ENCODE measurements at regions not wholly inside any gene's neighbourhood (a gene's known extent, or its start where the extent isn't known, plus 50 kb on each side); places are given as distances from the start of the nearest gene placed in this dataset.

DNA sequence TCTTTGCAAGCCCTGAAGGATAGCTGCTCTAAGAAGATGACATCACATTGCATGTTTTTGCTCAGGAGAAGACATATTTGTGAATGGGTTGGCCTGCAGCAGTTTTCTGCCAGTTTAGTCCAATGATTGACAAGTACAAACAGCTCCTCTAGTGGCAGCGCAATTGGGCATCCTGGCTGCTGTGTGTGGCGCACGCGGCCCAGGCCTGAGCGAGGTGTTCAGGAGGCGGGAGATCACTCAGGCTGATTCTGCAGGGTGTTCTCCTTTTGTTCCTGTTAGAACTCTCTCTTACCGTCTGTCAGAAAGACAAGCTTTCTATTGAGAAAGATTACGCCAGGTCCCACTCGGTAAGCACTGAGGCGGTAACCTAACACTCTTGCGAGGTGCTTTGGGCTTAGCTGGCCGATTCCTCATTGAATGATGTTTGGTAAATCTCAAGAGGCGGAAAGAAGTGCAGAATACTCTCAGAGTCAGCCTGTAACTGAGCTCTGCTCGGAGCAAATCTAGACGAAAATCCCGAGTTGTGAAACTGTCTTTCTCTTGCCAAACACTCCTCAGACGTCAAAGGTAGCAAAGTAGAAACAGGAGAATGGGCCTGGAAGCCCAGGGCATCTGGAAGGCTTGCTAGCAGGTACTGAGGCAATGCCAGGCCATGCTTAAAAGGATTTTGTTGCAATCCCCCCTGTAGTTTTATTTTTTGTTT is 219.2 kb upstream of the BMPER start:
- Histone ChIP-seq H3K27me3 (ENCODE audit: control insufficient read depth, insufficient read depth, low read length) (no peaks in the 10 kb centered on the region), H3K27ac (ENCODE audit: low read depth, low read length) (no peak overlapping the region), H3K4me3 (ENCODE audit: low read length) (no peak overlapping the region), H3K9ac (ENCODE audit: low read length) (no peak overlapping the region), H3K36me3 (ENCODE audit: control insufficient read depth, insufficient read depth, low read length) (no peaks in the 10 kb centered on the region), H3K4me1 (ENCODE audit: control insufficient read depth, insufficient read depth, low read length) (no peaks in the 10 kb centered on the region)

- no peak overlapping the region for H3K27ac ChIP-seq (ENCODE audit: low read depth, low read length)
- H3K4me3 ChIP-seq (ENCODE audit: low read length): no peak overlapping the region
- no peaks in the 10 kb centered on the region for H3K36me3 ChIP-seq (ENCODE audit: control insufficient read depth, insufficient read depth, low read length)
- H3K9ac ChIP-seq (ENCODE audit: low read length): no peak overlapping the region
- no peaks in the 10 kb centered on the region for H3K27me3 ChIP-seq (ENCODE audit: control insufficient read depth, insufficient read depth, low read length)
- no peaks in the 10 kb centered on the region for H3K4me1 ChIP-seq (ENCODE audit: control insufficient read depth, insufficient read depth, low read length)
Observed at GRCh38 chr7:33687625-33688024, 217.7 kb upstream of the BMPER start.

DNA sequence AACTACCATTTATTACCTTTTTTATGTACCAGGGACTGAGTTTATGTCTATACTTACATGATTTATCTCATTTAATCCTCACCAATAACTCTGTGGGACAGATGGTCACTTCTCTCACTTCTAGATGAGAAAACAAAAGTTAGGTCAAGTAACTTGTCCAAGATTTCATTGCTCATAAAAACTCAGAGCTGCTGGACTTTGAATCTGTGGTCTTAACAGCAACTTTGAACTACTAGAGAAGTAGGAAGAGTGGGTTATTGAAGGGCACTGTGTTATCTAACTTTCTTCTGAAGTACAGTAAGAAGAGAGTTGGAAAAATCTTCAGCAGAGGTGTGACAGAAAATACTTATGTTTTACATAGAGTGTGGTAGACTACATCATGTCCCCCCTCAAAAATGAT is 214.2 kb upstream of the BMPER start:
- no peaks in the 10 kb centered on the region for H3K27me3 ChIP-seq (ENCODE audit: control insufficient read depth, insufficient read depth, low read length)
- no peak overlapping the region for H3K4me3 ChIP-seq (ENCODE audit: low read length)
- H3K9ac ChIP-seq (ENCODE audit: low read length): no peak overlapping the region
- no peaks in the 10 kb centered on the region for H3K4me1 ChIP-seq (ENCODE audit: control insufficient read depth, insufficient read depth, low read length)
- H3K27ac ChIP-seq (ENCODE audit: low read depth, low read length): no peak overlapping the region
- no peaks in the 10 kb centered on the region for H3K36me3 ChIP-seq (ENCODE audit: control insufficient read depth, insufficient read depth, low read length)

DNA sequence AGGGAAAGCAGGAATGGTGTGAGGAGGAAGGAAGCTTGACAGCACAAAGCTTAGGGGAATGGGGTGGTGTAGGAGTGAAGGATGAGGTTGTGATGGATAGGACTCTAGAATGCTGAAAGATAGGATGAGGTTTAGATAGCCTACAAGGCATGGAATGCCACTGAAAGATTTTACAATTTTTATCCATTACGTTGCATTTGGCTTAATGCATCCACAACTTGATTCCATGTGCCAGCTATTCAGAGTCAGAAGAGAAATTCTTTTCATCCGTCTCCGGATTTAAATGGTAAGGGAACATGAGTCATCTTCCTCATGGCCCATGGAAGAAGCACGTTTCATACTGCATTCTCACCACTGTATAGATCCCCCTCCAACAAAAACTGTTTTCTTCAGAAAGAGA is 212.4 kb upstream of the BMPER start:
- H3K27ac ChIP-seq (ENCODE audit: low read depth, low read length): no peak overlapping the region
- no peaks in the 10 kb centered on the region for H3K36me3 ChIP-seq (ENCODE audit: control insufficient read depth, insufficient read depth, low read length)
- no peak overlapping the region for H3K9ac ChIP-seq (ENCODE audit: low read length)
- no peak overlapping the region for H3K4me3 ChIP-seq (ENCODE audit: low read length)
- no peaks in the 10 kb centered on the region for H3K4me1 ChIP-seq (ENCODE audit: control insufficient read depth, insufficient read depth, low read length)
- no peaks in the 10 kb centered on the region for H3K27me3 ChIP-seq (ENCODE audit: control insufficient read depth, insufficient read depth, low read length)

DNA sequence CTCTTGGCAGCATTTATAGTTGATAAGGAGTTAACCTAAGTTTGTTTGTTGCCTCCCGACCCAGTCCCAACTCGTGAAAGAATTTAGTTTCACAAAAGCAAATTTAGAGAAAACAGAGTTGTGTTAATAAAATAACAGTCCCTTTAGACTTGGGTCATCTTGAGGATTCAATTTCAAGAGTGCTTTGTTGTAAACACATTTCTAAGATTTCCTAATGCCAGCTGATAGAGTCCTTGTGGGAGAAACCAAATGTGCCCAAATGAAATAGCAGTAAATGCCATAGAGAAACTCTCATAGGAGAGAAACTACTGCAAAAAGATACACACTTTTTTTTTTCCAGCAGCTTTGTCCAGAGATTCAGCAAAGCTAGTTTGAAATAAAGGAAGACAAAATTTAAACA is 211.3 kb upstream of the BMPER start:
- Histone ChIP-seq H3K27ac (ENCODE audit: low read depth, low read length) (no peak overlapping the region), H3K4me1 (ENCODE audit: control insufficient read depth, insufficient read depth, low read length) (no peaks in the 10 kb centered on the region), H3K4me3 (ENCODE audit: low read length) (no peak overlapping the region), H3K27me3 (ENCODE audit: control insufficient read depth, insufficient read depth, low read length) (no peaks in the 10 kb centered on the region), H3K9ac (ENCODE audit: low read length) (no peak overlapping the region), H3K36me3 (ENCODE audit: control insufficient read depth, insufficient read depth, low read length) (no peaks in the 10 kb centered on the region)

GRCh38 chr7:33697616-33698015 is 207.7 kb upstream of the BMPER start:
- H3K36me3 ChIP-seq (ENCODE audit: control insufficient read depth, insufficient read depth, low read length): peaks cover 3% of the 10 kb centered on the region
- H3K9ac ChIP-seq (ENCODE audit: low read length): no peak overlapping the region
- no peak overlapping the region for H3K4me3 ChIP-seq (ENCODE audit: low read length)
- H3K4me1 ChIP-seq (ENCODE audit: control insufficient read depth, insufficient read depth, low read length): no peaks in the 10 kb centered on the region
- H3K27ac ChIP-seq (ENCODE audit: low read depth, low read length): no peak overlapping the region
- H3K27me3 ChIP-seq (ENCODE audit: control insufficient read depth, insufficient read depth, low read length): no peaks in the 10 kb centered on the region

DNA sequence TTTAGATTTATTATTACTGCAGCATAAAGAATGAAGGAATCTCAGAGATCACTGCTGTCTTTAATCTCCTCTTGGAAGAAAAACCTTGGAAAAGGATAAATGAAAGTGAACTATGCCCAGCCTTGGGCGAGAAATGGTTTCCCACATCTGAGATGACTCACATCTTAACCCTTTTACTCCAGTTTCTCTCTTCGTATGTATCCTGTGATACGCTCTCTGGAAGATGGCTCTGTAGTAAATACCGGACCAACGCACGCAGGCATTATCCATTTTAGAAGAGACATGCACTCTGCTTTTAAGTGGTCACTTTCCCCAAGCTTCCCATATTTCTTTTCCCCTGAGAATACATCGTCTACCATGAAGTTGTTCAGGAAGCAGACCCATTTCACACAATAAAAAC is 207.3 kb upstream of the BMPER start:
- H3K27me3 ChIP-seq (ENCODE audit: control insufficient read depth, insufficient read depth, low read length): no peaks in the 10 kb centered on the region
- no peak overlapping the region for H3K27ac ChIP-seq (ENCODE audit: low read depth, low read length)
- H3K9ac ChIP-seq (ENCODE audit: low read length): no peak overlapping the region
- H3K4me1 ChIP-seq (ENCODE audit: control insufficient read depth, insufficient read depth, low read length): no peaks in the 10 kb centered on the region
- H3K36me3 ChIP-seq (ENCODE audit: control insufficient read depth, insufficient read depth, low read length): peaks cover 3% of the 10 kb centered on the region
- H3K4me3 ChIP-seq (ENCODE audit: low read length): no peak overlapping the region

DNA sequence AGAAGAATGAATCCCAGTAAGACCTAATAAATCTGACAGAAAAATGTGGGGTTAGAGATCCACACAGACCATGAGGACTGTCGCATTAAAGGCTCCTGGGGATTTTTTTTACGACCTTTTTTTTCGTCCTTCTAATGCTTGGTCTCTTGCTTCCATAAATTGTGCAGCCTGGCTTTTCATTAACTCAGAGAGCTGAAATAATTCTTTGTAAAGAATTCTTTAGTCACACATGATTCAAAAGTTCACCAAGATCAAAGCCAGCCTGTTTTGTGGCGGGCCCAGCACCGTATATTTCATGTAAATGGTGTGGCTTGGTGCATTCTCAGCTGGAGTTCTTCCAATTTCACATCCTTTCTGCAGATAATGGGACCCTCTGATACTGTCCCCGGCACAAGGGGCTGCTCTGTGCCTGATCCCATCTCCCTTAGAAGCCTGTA is 206.6 kb upstream of the BMPER start:
- H3K4me3 ChIP-seq (ENCODE audit: low read length): no peak overlapping the region
- H3K27me3 ChIP-seq (ENCODE audit: control insufficient read depth, insufficient read depth, low read length): no peaks in the 10 kb centered on the region
- peaks cover 3% of the 10 kb centered on the region for H3K36me3 ChIP-seq (ENCODE audit: control insufficient read depth, insufficient read depth, low read length)
- no peak overlapping the region for H3K27ac ChIP-seq (ENCODE audit: low read depth, low read length)
- no peak overlapping the region for H3K9ac ChIP-seq (ENCODE audit: low read length)
- H3K4me1 ChIP-seq (ENCODE audit: control insufficient read depth, insufficient read depth, low read length): no peaks in the 10 kb centered on the region

DNA sequence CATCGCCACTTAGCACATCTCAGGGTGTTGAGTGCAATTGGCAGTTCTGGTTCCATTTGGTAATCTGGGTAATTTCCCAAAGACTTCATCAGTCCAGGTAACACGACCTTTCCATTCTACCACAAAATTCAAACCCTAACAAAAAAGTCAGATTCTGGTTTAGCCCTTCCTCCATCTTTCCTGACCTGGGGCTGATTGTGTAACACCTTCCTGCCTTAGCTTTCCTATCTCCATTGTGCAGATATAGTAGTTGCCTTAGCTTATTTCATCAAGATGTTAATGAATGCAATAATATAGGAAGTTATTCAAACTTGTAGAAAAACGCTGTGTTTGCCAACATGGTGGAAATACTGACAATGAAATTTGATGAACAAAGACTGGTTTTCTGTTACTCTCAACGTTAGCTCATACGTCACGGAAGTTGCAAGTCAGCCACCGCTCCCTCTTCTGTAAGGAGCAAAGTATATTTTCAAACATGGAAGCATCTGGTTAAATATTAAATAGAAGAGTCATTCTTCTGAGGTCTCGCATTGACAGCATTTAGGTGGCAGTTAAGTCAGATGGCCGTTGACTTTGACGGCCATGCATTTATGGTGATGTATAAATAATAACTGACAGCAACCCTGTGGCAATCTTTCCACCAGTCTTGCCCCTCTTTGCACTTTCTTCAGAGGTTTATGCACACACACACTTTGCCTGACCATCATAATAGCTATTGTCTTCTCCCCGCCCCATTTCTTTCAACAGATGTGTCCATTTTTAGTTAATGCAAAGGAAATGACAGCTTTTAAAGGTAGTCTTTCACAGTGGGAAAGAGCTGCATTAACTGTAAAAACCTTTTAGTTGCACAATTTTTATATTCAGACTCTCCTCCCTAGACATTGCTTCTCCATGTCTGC is 205.1 kb upstream of the BMPER start:
- H3K27ac ChIP-seq (ENCODE audit: low read depth, low read length): no peak overlapping the region
- H3K4me3 ChIP-seq (ENCODE audit: low read length): no peak overlapping the region
- no peaks in the 10 kb centered on the region for H3K27me3 ChIP-seq (ENCODE audit: control insufficient read depth, insufficient read depth, low read length)

DNA sequence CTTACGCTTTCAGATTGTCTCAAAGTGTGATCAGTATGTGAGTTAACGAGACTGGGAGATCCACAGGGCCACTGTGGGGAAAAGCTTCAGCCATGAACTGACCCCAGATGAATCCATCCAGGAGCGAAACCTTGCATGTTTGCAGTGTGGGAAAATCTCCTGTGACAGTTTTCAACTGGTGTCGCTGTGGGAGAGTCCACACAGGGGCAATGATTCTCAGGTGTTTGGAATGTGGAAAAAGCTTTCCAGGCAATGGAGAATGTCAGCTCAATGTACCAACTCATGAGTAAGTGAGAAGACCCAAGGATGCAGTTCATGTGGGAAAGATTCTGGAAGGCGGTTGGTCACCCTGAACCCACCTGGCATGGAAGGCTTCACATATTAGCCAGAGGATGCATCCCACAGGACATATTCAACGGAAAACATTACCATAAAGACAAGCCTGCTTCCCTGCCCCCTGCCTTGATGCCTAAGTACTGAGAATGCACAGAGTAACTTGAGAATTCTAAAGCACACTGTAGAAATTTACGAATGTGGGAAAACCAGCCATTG is 204.1 kb upstream of the BMPER start:
- Histone ChIP-seq H3K9ac (ENCODE audit: low read length) (no peak overlapping the region), H3K4me1 (ENCODE audit: control insufficient read depth, insufficient read depth, low read length) (no peaks in the 10 kb centered on the region), H3K27ac (ENCODE audit: low read depth, low read length) (no peak overlapping the region), H3K27me3 (ENCODE audit: control insufficient read depth, insufficient read depth, low read length) (no peaks in the 10 kb centered on the region), H3K36me3 (ENCODE audit: control insufficient read depth, insufficient read depth, low read length) (peaks cover 3% of the 10 kb centered on the region), H3K4me3 (ENCODE audit: low read length) (no peak overlapping the region)

More for the DNA sequence above, 205.1 kb upstream of the BMPER start:
- Histone ChIP-seq H3K9ac (ENCODE audit: low read length) (no peak overlapping the region), H3K4me1 (ENCODE audit: control insufficient read depth, insufficient read depth, low read length) (no peaks in the 10 kb centered on the region), H3K36me3 (ENCODE audit: control insufficient read depth, insufficient read depth, low read length) (peaks cover 3% of the 10 kb centered on the region)

DNA sequence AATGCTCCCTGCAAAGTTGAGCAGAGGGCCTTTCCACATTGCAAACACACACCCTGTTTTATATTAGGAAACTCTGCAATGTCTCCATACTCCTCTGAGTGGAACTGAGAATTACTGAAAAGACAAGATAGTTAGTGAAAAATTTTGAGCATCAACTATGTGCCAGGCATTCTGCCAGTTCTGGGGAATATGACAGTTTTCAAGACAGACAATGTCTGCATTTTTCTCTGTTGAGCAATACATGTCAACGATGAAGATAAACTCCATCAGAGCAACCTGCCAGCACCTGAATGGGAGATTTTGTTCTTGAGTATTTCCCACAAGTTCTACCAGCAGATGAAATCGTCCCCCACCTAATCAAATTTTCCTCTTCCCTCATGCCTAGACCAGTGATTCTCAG is 203.4 kb upstream of the BMPER start:
- Histone ChIP-seq H3K36me3 (ENCODE audit: control insufficient read depth, insufficient read depth, low read length) (peaks cover 3% of the 10 kb centered on the region), H3K27me3 (ENCODE audit: control insufficient read depth, insufficient read depth, low read length) (no peaks in the 10 kb centered on the region), H3K9ac (ENCODE audit: low read length) (no peak overlapping the region), H3K4me1 (ENCODE audit: control insufficient read depth, insufficient read depth, low read length) (no peaks in the 10 kb centered on the region), H3K4me3 (ENCODE audit: low read length) (no peak overlapping the region), H3K27ac (ENCODE audit: low read depth, low read length) (no peak overlapping the region)

DNA sequence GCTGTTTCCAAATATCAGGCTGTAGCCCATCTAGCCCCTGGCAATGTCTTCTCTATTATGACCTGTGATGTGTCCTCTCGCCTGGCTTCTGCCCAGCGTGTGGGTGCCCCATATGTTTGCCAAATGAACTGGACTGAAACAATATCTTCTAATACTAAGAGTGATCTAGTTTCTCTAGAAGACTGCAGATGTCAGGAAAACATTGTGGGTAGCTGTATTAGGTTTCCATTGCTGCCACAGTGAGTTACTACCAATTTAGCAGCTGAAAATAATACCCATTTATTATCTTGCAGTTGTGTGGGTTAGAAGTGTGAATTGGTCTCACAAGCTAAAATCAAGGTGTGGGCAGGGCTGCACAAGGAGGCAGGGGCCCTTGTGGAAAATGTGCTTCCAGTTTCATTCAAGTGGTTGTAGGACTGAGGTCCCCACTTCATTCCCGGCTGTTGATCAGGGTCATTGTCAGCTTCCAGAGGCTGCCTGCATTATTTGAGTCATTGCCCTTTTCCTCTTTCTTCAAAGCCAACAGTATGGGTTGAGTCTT is 202.8 kb upstream of the BMPER start:
- Histone ChIP-seq H3K27me3 (ENCODE audit: control insufficient read depth, insufficient read depth, low read length) (no peaks in the 10 kb centered on the region), H3K36me3 (ENCODE audit: control insufficient read depth, insufficient read depth, low read length) (peaks cover 3% of the 10 kb centered on the region), H3K4me1 (ENCODE audit: control insufficient read depth, insufficient read depth, low read length) (no peaks in the 10 kb centered on the region), H3K4me3 (ENCODE audit: low read length) (no peak overlapping the region), H3K27ac (ENCODE audit: low read depth, low read length) (no peak overlapping the region), H3K9ac (ENCODE audit: low read length) (no peak overlapping the region)

Data from rectal smooth muscle tissue (tissue), 1 donor.